SK-N-SH (cell line): ENCODE measurements at regions not wholly inside any gene's neighbourhood (a gene's known extent, or its start where the extent isn't known, plus 50 kb on each side); places are given as distances from the start of the nearest gene placed in this dataset.

Experiments
- CTCF ChIA-PET: fragments of 300-600, 350-600 bp; formaldehyde crosslinking; extraction: SDS; loops from one replicate; lab custom pipeline; 2021; lab: Yijun Ruan, JAX
- POLR2A ChIA-PET: fragments of 350-600 bp; sonication (Branson Sonifier 250); formaldehyde crosslinking; extraction: SDS; loops from one replicate; lab custom pipeline; 2020; ENCODE audit warnings: antibody characterized with exemption, inconsistent platforms; lab: Yijun Ruan, JAX
- DNase-seq: peaks from one replicate; pipeline ENCODE4 v3.0.0; 2012
- H2AFZ ChIP-seq: fragments of 200-600 bp; sonication (generic); 2 replicates; pipeline ENCODE4 v1.8.1; 2016; ENCODE audit warnings: antibody characterized with exemption, mild to moderate bottlenecking, low read depth
- H3F3A ChIP-seq: fragments of 200-600 bp; sonication (generic); replicated peaks from 2 replicates; pipeline ENCODE3; 2016; ENCODE audit warnings: antibody characterized with exemption, mild to moderate bottlenecking; ENCODE audit not compliant: insufficient read depth
- H3K27ac ChIP-seq, 2 experiments: fragments of 200-500 bp in 1 of 2; fragments of 200-600 bp in 1 of 2; sonication (Bioruptor generic) in 1 of 2; sonication (generic), shearing (Covaris generic) in 1 of 2; 2 replicates each; pipeline versions ENCODE4 v1.5.1 to v1.6.1; 2014 to 2016; ENCODE audit warnings: low read depth in 2 of 2, inconsistent platforms in 1 of 2, low read length in 1 of 2, mild to moderate bottlenecking in 1 of 2, mixed read lengths in 1 of 2
- H3K27me3 ChIP-seq: fragments of 200-600 bp; sonication (generic), shearing (Covaris generic); 2 replicates; pipeline ENCODE4 v1.6.1; 2016; ENCODE audit warnings: mixed run types; ENCODE audit not compliant: insufficient read depth
- H3K36me3 ChIP-seq, 2 experiments: fragments of 200-500 bp in 1 of 2; fragments of 200-600 bp in 1 of 2; sonication (Bioruptor generic) in 1 of 2; sonication (generic) in 1 of 2; replicated peaks in 1 of 2; 2 replicates each; pipeline versions ENCODE3 to v1.5.1; 2014 to 2016; ENCODE audit warnings: low read length in 1 of 2, mild to moderate bottlenecking in 1 of 2; ENCODE audit not compliant: insufficient read depth in 2 of 2, control insufficient read depth in 1 of 2
- H3K4me1 ChIP-seq, 2 experiments: fragments of 200-500 bp in 1 of 2; fragments of 200-600 bp in 1 of 2; sonication (Bioruptor generic) in 1 of 2; sonication (generic), shearing (Covaris generic) in 1 of 2; 2 replicates each; pipeline versions ENCODE4 v1.5.1 to v1.6.1; 2014 to 2016; ENCODE audit warnings: low read depth in 1 of 2, low read length in 1 of 2, mixed run types in 1 of 2; ENCODE audit not compliant: insufficient read depth in 2 of 2, control insufficient read depth in 1 of 2
- H3K4me2 ChIP-seq: fragments of 200-600 bp; sonication (generic), shearing (Covaris generic); 2 replicates; pipeline ENCODE4 v1.6.1; 2017; ENCODE audit warnings: mixed run types
- H3K4me3 ChIP-seq, 2 experiments: fragments of 200-500 bp in 1 of 2; fragments of 200-600 bp in 1 of 2; sonication (Bioruptor generic) in 1 of 2; sonication (generic), shearing (Covaris generic) in 1 of 2; 2 replicates each; pipeline versions ENCODE4 v1.5.1 to v1.8.1; 2014 to 2016; ENCODE audit warnings: low read depth in 2 of 2, inconsistent platforms in 1 of 2, low read length in 1 of 2, mild to moderate bottlenecking in 1 of 2, mixed read lengths in 1 of 2, moderate library complexity in 1 of 2
- H3K79me2 ChIP-seq: fragments of 200-600 bp; sonication (generic); 2 replicates; pipeline ENCODE4 v1.8.1; 2017; ENCODE audit warnings: mild to moderate bottlenecking; ENCODE audit not compliant: insufficient read depth
- H3K9ac ChIP-seq: fragments of 200-600 bp; sonication (generic); 2 replicates; pipeline ENCODE4 v1.6.1; 2017; ENCODE audit warnings: mixed run types
- H3K9me2 ChIP-seq: fragments of 200-600 bp; sonication (generic); 2 replicates; pipeline ENCODE4 v1.6.1; 2017; ENCODE audit warnings: mixed run types
- H3K9me3 ChIP-seq: fragments of 200-600 bp; sonication (generic); 2 replicates; pipeline ENCODE4 v1.6.1; 2017; ENCODE audit warnings: mixed run types, mild to moderate bottlenecking, moderate library complexity
- H4K20me1 ChIP-seq: fragments of 200-600 bp; sonication (generic); 2 replicates; pipeline ENCODE4 v1.6.1; 2017; ENCODE audit warnings: mild to moderate bottlenecking, mixed run types; ENCODE audit not compliant: insufficient read depth
- ELF1 ChIP-seq: IDR thresholded peaks from 2 replicates; pipeline ENCODE4 v1.4.0; 2012
- EP300 ChIP-seq, 2 experiments: IDR thresholded peaks; 2 replicates each; pipeline versions ENCODE4 v1.4.0 to v1.6.1; 2012; ENCODE audit warnings: borderline replicate concordance in 1 of 2, low read depth in 1 of 2, low read length in 1 of 2
- GABPA ChIP-seq: IDR thresholded peaks from 2 replicates; pipeline ENCODE4 v1.4.0; 2012; ENCODE audit warnings: low read depth, mild to moderate bottlenecking
- GATA2 ChIP-seq: sonication (generic); formaldehyde crosslinking; IDR thresholded peaks from 2 replicates; pipeline ENCODE4 v1.5.0; 2020; ENCODE audit warnings: mild to moderate bottlenecking, missing genetic modification reagents
- MEF2A ChIP-seq: IDR thresholded peaks from 2 replicates; pipeline ENCODE4 v1.4.0; 2012; ENCODE audit warnings: low read depth, borderline replicate concordance
- MXI1 ChIP-seq: IDR thresholded peaks from 2 replicates; pipeline ENCODE4 v1.6.1; 2012; ENCODE audit warnings: mild to moderate bottlenecking, low read depth, low read length, improper control_type of control experiment
- POLR2AphosphoS5 ChIP-seq: IDR thresholded peaks from 2 replicates; pipeline ENCODE4 v1.6.1; 2012; ENCODE audit warnings: low read depth, low read length
- RAD21 ChIP-seq: IDR thresholded peaks from 2 replicates; pipeline ENCODE4 v1.6.1; 2012; ENCODE audit warnings: mild to moderate bottlenecking, low read length
- RFX5 ChIP-seq: IDR thresholded peaks from 2 replicates; pipeline ENCODE4 v1.6.1; 2012; ENCODE audit warnings: mild to moderate bottlenecking, improper control_type of control experiment, low read length
- SMC3 ChIP-seq: IDR thresholded peaks from 2 replicates; pipeline ENCODE4 v1.6.1; 2012; ENCODE audit warnings: low read depth, low read length, improper control_type of control experiment
- TAF1 ChIP-seq: IDR thresholded peaks from 2 replicates; pipeline ENCODE4 v1.6.1; 2012; ENCODE audit warnings: low read depth, mild to moderate bottlenecking, low read length, moderate library complexity, borderline replicate concordance
- WGBS: methylation state at CpG from one replicate; pipeline ENCODE4 v1.1.6; 2017; ENCODE audit warnings: low lambda C conversion rate; 5-methylcytosine and 5-hydroxymethylcytosine counted together
- TF ChIP-seq, protein P1 (sequence below): IDR thresholded peaks from 2 replicates; pipeline ENCODE4; 2012
- TF ChIP-seq, protein P2 (sequence below): fragments of 150-350 bp; IDR thresholded peaks from 2 replicates; pipeline ENCODE4 v1.6.1; 2017; ENCODE audit warnings: antibody characterized with exemption, low read length, low read depth, borderline replicate concordance

DNA sequence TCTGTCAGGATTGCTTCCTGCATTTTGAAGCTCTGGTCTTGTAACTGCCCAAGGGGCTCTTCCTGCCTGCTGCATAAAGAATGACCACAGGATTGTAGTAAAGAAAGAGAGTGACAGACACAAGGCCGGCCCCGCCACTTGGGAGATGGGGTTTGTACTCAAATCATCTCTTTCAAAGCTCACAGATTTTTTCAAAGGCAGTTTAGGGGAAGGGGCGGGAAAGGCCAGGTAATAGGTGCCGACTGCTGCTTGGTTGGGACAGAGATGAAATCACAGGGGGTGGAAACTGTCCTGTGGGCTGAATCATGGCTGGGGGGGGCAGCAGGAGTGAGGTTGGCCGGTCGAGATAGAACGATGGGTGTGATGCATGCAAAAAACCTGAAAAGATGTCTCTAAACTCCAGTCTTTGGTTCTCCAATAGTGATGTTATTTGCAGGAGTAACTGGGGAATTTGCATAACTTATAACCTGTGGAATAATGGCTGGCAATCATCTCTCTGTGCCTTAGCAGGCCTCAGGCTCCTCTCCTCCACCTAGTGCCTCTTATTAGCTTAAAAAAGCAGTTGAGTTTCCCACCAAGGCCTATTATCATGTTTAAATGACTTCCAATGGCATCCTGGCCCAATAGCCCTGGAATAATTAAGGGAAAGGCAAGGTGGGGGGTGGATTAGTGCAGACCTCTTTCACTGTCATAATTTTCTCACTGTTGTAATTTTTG is 778.4 kb upstream of the FRG1 start:
- Histone ChIP-seq H3K4me3 (no peak overlapping the region), H4K20me1 (no peaks in the 10 kb centered on the region), H3K27ac (no peak overlapping the region), H3K79me2 (no peaks in the 10 kb centered on the region), H3K36me3 (no peaks in the 10 kb centered on the region), H3K9me3 (no peaks in the 10 kb centered on the region), H3F3A (no peaks in the 10 kb centered on the region), H3K27me3 (no peaks in the 10 kb centered on the region), H3K9me2 (no peaks in the 10 kb centered on the region), H3K4me1 (no peaks in the 10 kb centered on the region), H3K4me2 (no peak overlapping the region), H2AFZ (no peak overlapping the region), H3K9ac (no peak overlapping the region)
- ChIA-PET CTCF (interaction anchor here (1.0 kb wide), 1 partner anchor 38 kb away, joined by 4 read pairs; no protein-coding TSS in a partner anchor), POLR2A (no interaction called here)
- no peak for DNase-seq
- TF ChIP-seq RFX5 (no peak), ELF1 (no peak), MXI1 (no peak), MEF2A (no peak), GABPA (no peak), GATA2 (CRISPR knock-in tag) (no peak), TAF1 (no peak), RAD21 (no peak), EP300 (IDR thresholded peaks at IDR 0.05; ENCODE audit: borderline replicate concordance in 1 of 2, low read depth in 1 of 2, low read length in 1 of 2) (no peak)
- TF ChIP-seq, protein P1, sequence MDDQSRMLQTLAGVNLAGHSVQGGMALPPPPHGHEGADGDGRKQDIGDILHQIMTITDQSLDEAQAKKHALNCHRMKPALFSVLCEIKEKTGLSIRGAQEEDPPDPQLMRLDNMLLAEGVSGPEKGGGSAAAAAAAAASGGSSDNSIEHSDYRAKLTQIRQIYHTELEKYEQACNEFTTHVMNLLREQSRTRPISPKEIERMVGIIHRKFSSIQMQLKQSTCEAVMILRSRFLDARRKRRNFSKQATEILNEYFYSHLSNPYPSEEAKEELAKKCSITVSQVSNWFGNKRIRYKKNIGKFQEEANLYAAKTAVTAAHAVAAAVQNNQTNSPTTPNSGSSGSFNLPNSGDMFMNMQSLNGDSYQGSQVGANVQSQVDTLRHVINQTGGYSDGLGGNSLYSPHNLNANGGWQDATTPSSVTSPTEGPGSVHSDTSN, result no peak
- WGBS, result 48% methylated on average over 7 of the region's 7 CpGs

DNA sequence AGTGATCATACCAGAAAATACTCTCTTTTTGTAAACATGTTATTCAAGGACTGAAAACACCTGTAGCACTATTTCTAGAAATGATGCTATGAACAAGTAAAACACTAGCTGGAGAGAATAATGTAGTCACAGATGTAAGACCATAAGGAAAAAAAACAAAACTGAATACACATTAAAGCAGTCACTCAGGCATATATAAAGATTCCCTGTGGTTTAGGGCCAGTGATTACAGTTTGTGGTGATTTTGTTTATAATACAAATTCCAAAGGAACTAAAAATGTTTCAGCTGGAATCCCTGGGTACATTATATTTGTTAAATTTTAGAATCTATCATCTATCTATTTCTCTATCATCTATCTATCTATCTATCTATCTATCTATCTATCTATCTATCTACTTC is 777.8 kb upstream of the FRG1 start:
- CTCF ChIA-PET, result no interaction called here
- H3K27ac ChIP-seq, result no peak overlapping the region
- no peak for DNase-seq
- no peak overlapping the region for H3K4me3 ChIP-seq
- H3K79me2 ChIP-seq, result no peaks in the 10 kb centered on the region
- no peaks in the 10 kb centered on the region for H3K27me3 ChIP-seq
- TF ChIP-seq RAD21 (no peak), SMC3 (no peak), MEF2A (no peak), POLR2AphosphoS5 (no peak)
- TF ChIP-seq, protein P1, result no peak
- TF ChIP-seq, protein P2, sequence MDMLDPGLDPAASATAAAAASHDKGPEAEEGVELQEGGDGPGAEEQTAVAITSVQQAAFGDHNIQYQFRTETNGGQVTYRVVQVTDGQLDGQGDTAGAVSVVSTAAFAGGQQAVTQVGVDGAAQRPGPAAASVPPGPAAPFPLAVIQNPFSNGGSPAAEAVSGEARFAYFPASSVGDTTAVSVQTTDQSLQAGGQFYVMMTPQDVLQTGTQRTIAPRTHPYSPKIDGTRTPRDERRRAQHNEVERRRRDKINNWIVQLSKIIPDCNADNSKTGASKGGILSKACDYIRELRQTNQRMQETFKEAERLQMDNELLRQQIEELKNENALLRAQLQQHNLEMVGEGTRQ, result no peak
- H3F3A ChIP-seq, result no peaks in the 10 kb centered on the region
- H3K9ac ChIP-seq, result no peak overlapping the region
- no peak overlapping the region for H2AFZ ChIP-seq
- POLR2A ChIA-PET, result no interaction called here
- no peaks in the 10 kb centered on the region for H4K20me1 ChIP-seq
- H3K9me2 ChIP-seq, result no peaks in the 10 kb centered on the region
- no peaks in the 10 kb centered on the region for H3K36me3 ChIP-seq
- H3K4me2 ChIP-seq, result no peak overlapping the region
- no peaks in the 10 kb centered on the region for H3K9me3 ChIP-seq
- H3K4me1 ChIP-seq, result no peaks in the 10 kb centered on the region
